MCF 10A (cell line): ENCODE measurements at regions not wholly inside any gene's neighbourhood (a gene's known extent, or its start where the extent isn't known, plus 50 kb on each side); places are given as distances from the start of the nearest gene placed in this dataset.

ENCODE experiments used
- BruUV-seq: library from RNA; stranded (reverse); fragments of 400-500 nt; replicated peaks from 2 replicates; lab custom pipeline; 2021; lab: Mats Ljungman, UMichigan
- CTCF ChIA-PET: fragments of 300-600 bp; sonication (Branson Sonifier 250); formaldehyde crosslinking; extraction: SDS; loops from one replicate; lab custom pipeline; 2021; ENCODE audit warnings: antibody characterized with exemption, inconsistent platforms; lab: Yijun Ruan, JAX
- POLR2A ChIA-PET: fragments of 300-600, 350-650 bp; sonication (Branson Sonifier 250); formaldehyde crosslinking; extraction: SDS; loops from one replicate; lab custom pipeline; 2020; ENCODE audit warnings: antibody characterized with exemption, inconsistent platforms; lab: Yijun Ruan, JAX
- DNase-seq: peaks from one replicate; pipeline ENCODE4 v3.0.0-alpha.2; 2018; ENCODE audit not compliant: unreplicated experiment
- H3K27ac Mint-ChIP-seq: one replicate; pipeline ENCODE4 v1.8.0; 2022; ENCODE audit warnings: mild to moderate bottlenecking, low read depth, mixed read lengths; ENCODE audit not compliant: unreplicated experiment
- H3K27me3 Mint-ChIP-seq: one replicate; pipeline ENCODE4 v1.8.0; 2022; ENCODE audit warnings: mixed read lengths; ENCODE audit not compliant: insufficient read depth, unreplicated experiment
- H3K36me3 Mint-ChIP-seq: one replicate; pipeline ENCODE4 v1.8.0; 2022; ENCODE audit warnings: mild to moderate bottlenecking, moderate library complexity, mixed read lengths; ENCODE audit not compliant: insufficient read depth, unreplicated experiment
- H3K4me1 Mint-ChIP-seq: one replicate; pipeline ENCODE4 v1.8.0; 2022; ENCODE audit warnings: mixed read lengths; ENCODE audit not compliant: insufficient read depth, unreplicated experiment
- H3K4me3 Mint-ChIP-seq: one replicate; pipeline ENCODE4 v1.8.0; 2022; ENCODE audit warnings: mild to moderate bottlenecking, moderate library complexity, mixed read lengths; ENCODE audit not compliant: unreplicated experiment
- H3K9me3 Mint-ChIP-seq: one replicate; pipeline ENCODE4 v1.8.0; 2022; ENCODE audit warnings: mixed read lengths; ENCODE audit not compliant: unreplicated experiment
- CTCF ChIP-seq: fragments of 200-600 bp; IDR thresholded peaks from one replicate; pipeline ENCODE4 v1.8.0; 2022; ENCODE audit warnings: antibody characterized with exemption, mild to moderate bottlenecking; ENCODE audit not compliant: unreplicated experiment
- intact Hi-C: fragments of 100-400 bp; cut with micrococcal nuclease; formaldehyde crosslinking; loops from 2 replicates; pipeline ENCODE4 v1.14.1; 2022

GRCh38 chr4:123846561-123846960 lies 450.0 kb downstream of the SPRY1 start:
- H3K27me3 Mint-ChIP-seq = no peaks in the 10 kb centered on the region
- H3K36me3 Mint-ChIP-seq = no peaks in the 10 kb centered on the region
- no TSS peak for BruUV-seq
- no peaks in the 10 kb centered on the region for H3K9me3 Mint-ChIP-seq
- CTCF ChIA-PET = no interaction called here
- no peak overlapping the region for H3K4me3 Mint-ChIP-seq
- no peak for DNase-seq
- no peak for TF ChIP-seq CTCF
- H3K27ac Mint-ChIP-seq = no peak overlapping the region
- intact Hi-C loops = no loop called here
- POLR2A ChIA-PET = no interaction called here
- H3K4me1 Mint-ChIP-seq = no peaks in the 10 kb centered on the region

GRCh38 chr4:123848606-123849005 lies 452.0 kb downstream of the SPRY1 start:
- Mint-ChIP-seq H3K27ac (no peak overlapping the region), H3K9me3 (no peaks in the 10 kb centered on the region), H3K4me3 (no peak overlapping the region), H3K4me1 (no peaks in the 10 kb centered on the region), H3K36me3 (no peaks in the 10 kb centered on the region), H3K27me3 (no peaks in the 10 kb centered on the region)
- intact Hi-C loops = no loop called here
- CTCF ChIA-PET = interaction anchor here (1.1 kb wide), 1 partner anchor 76 kb away, joined by 3 read pairs; no protein-coding TSS in a partner anchor
- TF ChIP-seq CTCF = no peak
- BruUV-seq = no TSS peak
- POLR2A ChIA-PET = no interaction called here
- no peak for DNase-seq

GRCh38 chr4:123849495-123849894 lies 452.9 kb downstream of the SPRY1 start:
- CTCF ChIA-PET = interaction anchor here (1.1 kb wide), 1 partner anchor 77 kb away, joined by 3 read pairs; no protein-coding TSS in a partner anchor

GRCh38 chr4:123851521-123851920 lies 454.9 kb downstream of the SPRY1 start:
- H3K4me1 Mint-ChIP-seq = no peaks in the 10 kb centered on the region
- H3K27ac Mint-ChIP-seq = no peak overlapping the region
- CTCF ChIA-PET = interaction anchor here (1.3 kb wide), 1 partner anchor 25 kb away, joined by 5 read pairs; no protein-coding TSS in a partner anchor
- intact Hi-C loops = no loop called here
- no peaks in the 10 kb centered on the region for H3K27me3 Mint-ChIP-seq
- no peak overlapping the region for H3K4me3 Mint-ChIP-seq
- POLR2A ChIA-PET = interaction anchor here (1.4 kb wide), 1 partner anchor 15 kb away, joined by 4 read pairs; no protein-coding TSS in a partner anchor
- DNase-seq = no peak
- no peaks in the 10 kb centered on the region for H3K36me3 Mint-ChIP-seq
- no peaks in the 10 kb centered on the region for H3K9me3 Mint-ChIP-seq
- TF ChIP-seq CTCF = no peak
- BruUV-seq = no TSS peak

More at GRCh38 chr4:123849495-123849894, 452.9 kb downstream of the SPRY1 start:
- DNase-seq = no peak
- Mint-ChIP-seq H3K36me3 (no peaks in the 10 kb centered on the region), H3K27me3 (no peaks in the 10 kb centered on the region), H3K4me1 (no peaks in the 10 kb centered on the region), H3K4me3 (no peak overlapping the region), H3K27ac (no peak overlapping the region), H3K9me3 (no peaks in the 10 kb centered on the region)
- POLR2A ChIA-PET = no interaction called here
- TF ChIP-seq CTCF = no peak
- no TSS peak for BruUV-seq
- intact Hi-C loops = no loop called here
